Gastrocnemius medialis (tissue), 4 donors: ENCODE measurements at regions not wholly inside any gene's neighbourhood (a gene's known extent, or its start where the extent isn't known, plus 50 kb on each side); places are given as distances from the start of the nearest gene placed in this dataset.

Experiments used
- ATAC-seq, 2 donors: fragments of 150-250 bp; one replicate each; pipeline ENCODE4 v1.9.1; 2016
- DNase-seq, 2 donors: peaks; one replicate each; pipeline ENCODE4 v3.0.0-alpha.2; 2019
- H3K27ac ChIP-seq, 4 donors: fragments of 200-600 bp; sonication (generic); 1 replicate in 1 of 4; 2 replicates in 3 of 4; pipeline ENCODE4 v1.5.1; 2016 to 2018; ENCODE audit warnings: mild to moderate bottlenecking in 2 of 4, moderate library complexity in 1 of 4
- H3K27me3 ChIP-seq, 3 donors: fragments of 200-600 bp; sonication (generic) in 2 of 3; 1 replicate in 1 of 3; 2 replicates in 2 of 3; pipeline versions ENCODE4 v1.5.1 to v1.6.0; 2016 to 2019; ENCODE audit warnings: mild to moderate bottlenecking in 1 of 3, moderate library complexity in 1 of 3
- H3K36me3 ChIP-seq, 2 donors: fragments of 200-600 bp; sonication (generic) in 1 of 2; one replicate each; pipeline ENCODE4 v1.5.1; 2017 to 2018
- H3K4me1 ChIP-seq, 2 donors: fragments of 200-600 bp; sonication (generic) in 1 of 2; one replicate each; pipeline ENCODE4 v1.5.1; 2016 to 2017; ENCODE audit warnings: mild to moderate bottlenecking in 2 of 2
- H3K4me3 ChIP-seq, 4 donors: fragments of 200-600 bp; sonication (generic) in 3 of 4; 1 replicate in 1 of 4; 2 replicates in 3 of 4; pipeline ENCODE4 v1.5.1; 2016 to 2019; ENCODE audit warnings: mild to moderate bottlenecking in 2 of 4
- H3K9me3 ChIP-seq, 3 donors: fragments of 200-600 bp; sonication (generic) in 2 of 3; 1 replicate in 1 of 3; 2 replicates in 2 of 3; pipeline ENCODE4 v1.5.1; 2016 to 2019
- CTCF ChIP-seq, 5 experiments: fragments of 450-650 bp in 3 of 5; fragments of 200-600 bp in 2 of 5; sonication (generic) in 2 of 5; IDR thresholded peaks in 4 of 5; conservative IDR thresholded peaks in 1 of 5; 1 replicate in 4 of 5; 2 replicates in 1 of 5; pipeline ENCODE4 v1.5.1; 2016 to 2019; ENCODE audit warnings: antibody characterized with exemption in 5 of 5, mild to moderate bottlenecking in 3 of 5, moderate library complexity in 3 of 5
- POLR2A ChIP-seq, 2 donors: fragments of 450-650 bp; IDR thresholded peaks; one replicate each; pipeline ENCODE4 v1.6.1; 2017; ENCODE audit warnings: antibody characterized with exemption in 2 of 2, mild to moderate bottlenecking in 2 of 2, moderate library complexity in 2 of 2
- in situ Hi-C, 4 donors: fragments of 200-750 bp; cut with MboI; loops; one replicate each; pipeline versions ENCODE4 v1.15.0 to v1.8.0; 2017; ENCODE audit warnings: low sequenced_read_pairs in 4 of 4
- intact Hi-C: fragments of 100-400 bp; cut with DNase I; formaldehyde crosslinking; loops from one replicate; pipeline ENCODE4 v1.15.1; 2023; ENCODE audit warnings: low total_unique reads

DNA sequence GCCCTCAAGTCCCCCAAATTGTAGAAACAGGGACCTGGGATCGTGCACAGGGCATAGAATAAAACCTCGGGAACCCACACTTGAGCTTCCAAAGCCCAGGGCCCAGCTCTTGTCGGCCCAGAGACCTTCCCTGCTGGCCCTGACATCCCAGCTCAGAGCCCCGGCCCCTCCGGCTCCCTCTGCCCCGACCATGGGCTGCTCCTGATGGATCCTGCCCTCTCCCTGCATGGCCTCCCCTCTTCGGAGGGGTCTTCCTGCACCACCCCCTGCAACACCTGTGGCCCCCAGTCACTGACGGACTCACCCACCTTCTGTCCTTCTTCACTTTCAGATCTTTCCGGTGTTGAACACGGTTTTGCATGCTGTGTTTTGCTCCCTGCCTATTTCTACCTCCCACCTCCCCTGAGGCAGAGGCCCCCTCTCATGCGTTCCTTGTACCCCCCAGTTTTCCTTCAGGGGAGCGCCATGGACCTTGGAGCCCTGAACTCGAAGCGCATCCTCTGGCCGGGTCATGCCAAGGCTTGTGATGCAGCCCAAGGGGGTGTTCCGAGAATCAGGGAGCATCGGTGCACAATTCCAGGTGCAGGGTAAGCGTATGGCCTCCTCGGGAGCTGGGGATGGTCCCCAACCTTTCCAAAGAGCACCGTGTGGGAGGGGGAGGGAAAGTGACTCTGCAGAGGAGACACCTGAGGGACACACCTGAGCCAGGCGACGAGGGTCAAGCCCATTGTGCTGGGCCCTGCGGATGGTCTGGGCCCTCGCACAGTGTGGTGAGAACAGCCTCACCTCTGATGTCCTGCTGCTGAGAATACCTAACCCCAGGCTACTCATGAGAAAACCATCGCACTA, 666.4 kb downstream of the BRD1 start:
- intact Hi-C loops (no loop called here), in situ Hi-C loops (no loop called here)
- no peak overlapping the region for H3K4me3 ChIP-seq

GRCh38 chr22:49160261-49161001, 667.2 kb downstream of the BRD1 start:
- ATAC-seq, result no peak
- intact Hi-C loops, result no loop called here

More for the DNA sequence above, 666.4 kb downstream of the BRD1 start:
- Histone ChIP-seq H3K9me3 (no peaks in the 10 kb centered on the region), H3K4me1 (no peaks in the 10 kb centered on the region), H3K36me3 (no peaks in the 10 kb centered on the region), H3K27ac (no peak overlapping the region), H3K27me3 (no peaks in the 10 kb centered on the region)
- DNase-seq (no peak), ATAC-seq (no peak)
- TF ChIP-seq POLR2A (IDR thresholded peaks at IDR 0.05), result no peak
- no peak for TF ChIP-seq CTCF (IDR thresholded peaks at IDR 0.05 in 4 of 5, conservative IDR thresholded peaks at IDR 0.05 in 1 of 5)

GRCh38 chr22:49159711-49160110, 668.0 kb downstream of the BRD1 start:
- H3K36me3 ChIP-seq, result no peaks in the 10 kb centered on the region
- in situ Hi-C loops, result no loop called here
- H3K27me3 ChIP-seq, result no peaks in the 10 kb centered on the region
- intact Hi-C loops, result no loop called here
- H3K9me3 ChIP-seq, result no peaks in the 10 kb centered on the region
- TF ChIP-seq POLR2A (IDR thresholded peaks at IDR 0.05) (no peak), CTCF (IDR thresholded peaks at IDR 0.05 in 4 of 5, conservative IDR thresholded peaks at IDR 0.05 in 1 of 5) (no peak)
- no peak overlapping the region for H3K27ac ChIP-seq
- no peak for DNase-seq
- H3K4me1 ChIP-seq, result no peaks in the 10 kb centered on the region
- ATAC-seq, result no peak
- no peak overlapping the region for H3K4me3 ChIP-seq

More at GRCh38 chr22:49160261-49161001, 667.2 kb downstream of the BRD1 start:
- TF ChIP-seq CTCF (IDR thresholded peaks at IDR 0.05 in 4 of 5, conservative IDR thresholded peaks at IDR 0.05 in 1 of 5) (no peak), POLR2A (IDR thresholded peaks at IDR 0.05) (no peak)
- Histone ChIP-seq H3K27me3 (no peaks in the 10 kb centered on the region), H3K9me3 (no peaks in the 10 kb centered on the region), H3K4me3 (no peak overlapping the region), H3K36me3 (no peaks in the 10 kb centered on the region), H3K27ac (no peak overlapping the region), H3K4me1 (no peaks in the 10 kb centered on the region)
- no peak for DNase-seq
- in situ Hi-C loops, result no loop called here

DNA sequence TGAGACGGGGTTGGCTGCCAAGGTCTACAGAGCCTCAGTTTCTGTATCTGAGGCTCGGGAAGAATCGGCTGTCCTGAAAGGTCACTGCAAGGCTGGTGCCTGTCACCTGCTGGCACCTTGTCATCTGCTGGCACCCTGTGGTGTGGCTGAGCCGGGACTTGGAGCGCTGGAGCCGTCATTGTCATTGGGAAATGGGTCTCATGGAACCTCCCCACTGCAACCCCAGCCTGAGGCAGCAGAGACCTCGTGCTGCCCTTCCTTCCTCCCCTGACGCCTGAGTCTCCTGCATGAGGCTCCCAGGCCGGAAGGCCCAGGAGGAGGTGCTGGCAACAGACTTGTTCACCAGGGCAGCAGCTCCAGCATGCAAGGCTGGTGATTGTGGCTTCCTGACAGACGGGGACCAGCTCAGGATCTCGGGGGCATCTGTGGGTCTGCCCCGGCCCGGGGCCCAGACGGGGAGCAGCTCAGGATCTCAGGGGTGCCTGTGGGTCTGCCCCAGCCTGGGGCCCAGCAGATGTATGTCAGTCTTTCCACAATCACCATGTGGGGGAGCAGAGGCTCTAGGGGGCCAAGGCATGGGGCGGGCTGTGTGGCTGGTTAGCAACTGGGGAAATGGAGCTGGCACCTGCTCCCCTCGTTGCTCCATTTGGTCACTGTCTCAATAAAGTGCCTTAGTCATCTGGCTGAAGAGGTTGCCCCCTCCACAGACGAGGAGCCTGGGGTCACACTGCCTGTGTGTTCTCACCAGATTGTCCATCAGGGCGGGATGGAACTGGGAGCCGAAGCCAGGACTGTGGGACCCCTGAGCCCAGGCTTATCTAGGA, 668.7 kb downstream of the BRD1 start:
- Histone ChIP-seq H3K4me3 (no peak overlapping the region), H3K27me3 (no peaks in the 10 kb centered on the region), H3K4me1 (no peaks in the 10 kb centered on the region), H3K27ac (no peak overlapping the region), H3K9me3 (no peaks in the 10 kb centered on the region), H3K36me3 (no peaks in the 10 kb centered on the region)
- TF ChIP-seq POLR2A (IDR thresholded peaks at IDR 0.05) (no peak), CTCF (IDR thresholded peaks at IDR 0.05 in 4 of 5, conservative IDR thresholded peaks at IDR 0.05 in 1 of 5) (no peak)
- ATAC-seq (no peak), DNase-seq (no peak)
- in situ Hi-C loops (no loop called here), intact Hi-C loops (no loop called here)
